H1 (cell line): ENCODE measurements at regions not wholly inside any gene's neighbourhood (a gene's known extent, or its start where the extent isn't known, plus 50 kb on each side); places are given as distances from the start of the nearest gene placed in this dataset.

Source experiments
- CTCF ChIA-PET: fragments of 300-600 bp; sonication (Branson Sonifier 250); formaldehyde crosslinking; loops from one replicate; lab custom pipeline; 2021; ENCODE audit not compliant: partially characterized antibody; lab: Charles Lee
- POLR2A ChIA-PET: fragments of 300-600 bp; sonication (Branson Sonifier 250); formaldehyde crosslinking; loops from one replicate; lab custom pipeline; 2021; ENCODE audit warnings: inconsistent platforms; ENCODE audit not compliant: partially characterized antibody; lab: Charles Lee
- DNase-seq, 2 experiments: peaks; one replicate each; pipeline versions ENCODE4 v3.0.0 to v3.0.0-alpha.2; 2010 to 2022; ENCODE audit warnings: low spot score in 2 of 2, low read depth in 1 of 2, mixed read lengths in 1 of 2
- FAIRE-seq: peaks from 2 replicates; lab custom pipeline; 2011; peaks lifted over from hg19 to GRCh38; lab: Jason Lieb, UNC
- H2AFZ ChIP-seq: 2 replicates; pipeline ENCODE4 v1.8.1; 2012; ENCODE audit warnings: low read length, inconsistent platforms
- H2AK5ac ChIP-seq: 2 replicates; pipeline ENCODE4 v1.6.1; 2013; ENCODE audit warnings: low read depth, low read length
- H2BK120ac ChIP-seq: replicated peaks from 2 replicates; pipeline ENCODE3; 2013; ENCODE audit warnings: low read depth, low read length, inconsistent platforms
- H2BK12ac ChIP-seq: 2 replicates; pipeline ENCODE4 v1.6.1; 2013; ENCODE audit warnings: low read depth, low read length
- H2BK15ac ChIP-seq: 2 replicates; pipeline ENCODE4 v1.6.1; 2013; ENCODE audit warnings: low read length
- H2BK20ac ChIP-seq: 2 replicates; pipeline ENCODE4 v1.6.1; 2013; ENCODE audit warnings: low read length
- H2BK5ac ChIP-seq: 2 replicates; pipeline ENCODE4 v1.6.1; 2013; ENCODE audit warnings: low read depth, low read length
- H3K14ac ChIP-seq: 2 replicates; pipeline ENCODE4 v1.6.1; 2013; ENCODE audit warnings: inconsistent platforms; ENCODE audit not compliant: insufficient read length
- H3K18ac ChIP-seq: 2 replicates; pipeline ENCODE4 v1.6.1; 2013; ENCODE audit warnings: low read length; ENCODE audit errors: extremely low read depth
- H3K23ac ChIP-seq: 2 replicates; pipeline ENCODE4 v1.6.1; 2013; ENCODE audit warnings: inconsistent platforms; ENCODE audit not compliant: insufficient read length
- H3K23me2 ChIP-seq: 2 replicates; pipeline ENCODE4 v1.6.1; 2013; ENCODE audit warnings: low read depth, low read length
- H3K27ac ChIP-seq: 2 replicates; pipeline ENCODE4 v1.6.1; 2011; ENCODE audit warnings: low read depth, low read length, inconsistent platforms
- H3K27me3 ChIP-seq, 4 experiments: replicated peaks in 1 of 4; 1 replicate in 1 of 4; 2 replicates in 3 of 4; pipeline versions ENCODE4 v1.6.1 to v1.8.1; 2011 to 2013; ENCODE audit warnings: low read length in 3 of 4, mild to moderate bottlenecking in 3 of 4, inconsistent platforms in 2 of 4, mixed read lengths in 2 of 4, moderate library complexity in 1 of 4; ENCODE audit not compliant: control insufficient read depth in 3 of 4, insufficient read depth in 3 of 4; ENCODE audit errors: extremely low read depth in 1 of 4
- H3K36me3 ChIP-seq, 4 experiments: 2 replicates each; pipeline versions ENCODE4 v1.6.1 to v1.8.1; 2011 to 2013; ENCODE audit warnings: mild to moderate bottlenecking in 4 of 4, low read length in 3 of 4, moderate library complexity in 2 of 4, control low read depth in 1 of 4, inconsistent platforms in 1 of 4; ENCODE audit not compliant: insufficient read depth in 4 of 4, control insufficient read depth in 2 of 4
- H3K4ac ChIP-seq: replicated peaks from 2 replicates; pipeline ENCODE3; 2013; ENCODE audit warnings: low read length, low read depth, mixed read lengths, inconsistent platforms; ENCODE audit not compliant: insufficient read length
- H3K4me1 ChIP-seq, 4 experiments: replicated peaks in 1 of 4; 1 replicate in 1 of 4; 2 replicates in 3 of 4; pipeline versions ENCODE4 v1.6.1 to v1.8.1; 2011 to 2013; ENCODE audit warnings: low read length in 3 of 4, inconsistent platforms in 2 of 4, mixed read lengths in 1 of 4; ENCODE audit not compliant: insufficient read depth in 4 of 4, control insufficient read depth in 3 of 4
- H3K4me2 ChIP-seq, 2 experiments: 2 replicates each; pipeline versions ENCODE4 v1.6.1 to v1.8.1; 2011 to 2013; ENCODE audit warnings: low read depth in 2 of 2, low read length in 2 of 2, control low read depth in 1 of 2, inconsistent platforms in 1 of 2, mild to moderate bottlenecking in 1 of 2; ENCODE audit not compliant: insufficient read depth in 1 of 2
- H3K4me3 ChIP-seq, 4 experiments: fragments of 200-600, 300-600 bp in 1 of 4; sonication (generic), shearing (Covaris generic), sonication (Bioruptor Twin) in 1 of 4; 2 replicates each; pipeline versions ENCODE4 v1.5.1 to v1.8.1; 2011 to 2016; ENCODE audit warnings: low read length in 4 of 4, low read depth in 3 of 4, control low read depth in 2 of 4, inconsistent platforms in 2 of 4, mild to moderate bottlenecking in 2 of 4, mixed read lengths in 1 of 4, moderate library complexity in 1 of 4; ENCODE audit not compliant: insufficient read depth in 2 of 4; ENCODE audit errors: extremely low read depth in 1 of 4
- H3K56ac ChIP-seq: replicated peaks from 2 replicates; pipeline ENCODE3; 2013; ENCODE audit warnings: low read depth, mild to moderate bottlenecking, mixed read lengths, low read length, inconsistent platforms; ENCODE audit not compliant: insufficient read length
- H3K79me1 ChIP-seq: 2 replicates; pipeline ENCODE4 v1.6.1; 2013; ENCODE audit warnings: low read depth, low read length, control low read depth
- H3K79me2 ChIP-seq, 2 experiments: 2 replicates each; pipeline versions ENCODE4 v1.6.1 to v1.8.1; 2012 to 2013; ENCODE audit warnings: low read length in 2 of 2, mild to moderate bottlenecking in 2 of 2, inconsistent platforms in 1 of 2; ENCODE audit not compliant: insufficient read depth in 2 of 2, control insufficient read depth in 1 of 2
- H3K9ac ChIP-seq, 4 experiments: replicated peaks in 1 of 4; 1 replicate in 1 of 4; 2 replicates in 3 of 4; pipeline versions ENCODE4 v1.6.1 to v1.8.1; 2011 to 2013; ENCODE audit warnings: low read depth in 3 of 4, low read length in 3 of 4, control low read depth in 2 of 4, mild to moderate bottlenecking in 2 of 4, moderate library complexity in 2 of 4, inconsistent platforms in 1 of 4; ENCODE audit errors: extremely low read depth in 1 of 4
- H3K9me3 ChIP-seq, 2 experiments: 2 replicates each; pipeline versions ENCODE4 v1.6.1 to v1.8.1; 2012 to 2013; ENCODE audit warnings: mild to moderate bottlenecking in 2 of 2, moderate library complexity in 2 of 2, control low read depth in 1 of 2, inconsistent platforms in 1 of 2, low read depth in 1 of 2, low read length in 1 of 2, mixed read lengths in 1 of 2; ENCODE audit not compliant: insufficient read depth in 2 of 2
- H4K20me1 ChIP-seq, 2 experiments: replicated peaks in 1 of 2; 2 replicates each; pipeline versions ENCODE3 to v1.8.1; 2011 to 2013; ENCODE audit warnings: inconsistent platforms in 2 of 2, low read length in 2 of 2, mild to moderate bottlenecking in 1 of 2; ENCODE audit not compliant: insufficient read depth in 2 of 2, control insufficient read depth in 1 of 2
- H4K5ac ChIP-seq: 2 replicates; pipeline ENCODE4 v1.6.1; 2013; ENCODE audit warnings: low read length, low read depth, mixed read lengths, inconsistent platforms; ENCODE audit not compliant: insufficient read length
- H4K8ac ChIP-seq: 2 replicates; pipeline ENCODE4 v1.8.0; 2013; ENCODE audit warnings: mild to moderate bottlenecking, moderate library complexity, low read length, inconsistent platforms; ENCODE audit not compliant: insufficient read depth; ENCODE audit errors: extremely low read depth
- H4K91ac ChIP-seq: replicated peaks from 2 replicates; pipeline ENCODE3; 2013; ENCODE audit warnings: low read length, mixed read lengths, inconsistent platforms; ENCODE audit not compliant: insufficient read length
- CREB1 ChIP-seq: IDR thresholded peaks from 2 replicates; pipeline ENCODE4 v1.6.1; 2012; ENCODE audit warnings: inconsistent platforms
- GABPA ChIP-seq: IDR thresholded peaks from 2 replicates; pipeline ENCODE4 v1.6.1; 2011; ENCODE audit warnings: mild to moderate bottlenecking, low read length, moderate library complexity, borderline replicate concordance; ENCODE audit not compliant: insufficient read depth
- KDM1A ChIP-seq: fragments of 200-600, 300-600 bp; sonication (generic); IDR thresholded peaks from 2 replicates; pipeline ENCODE4 v1.7.1; 2016; ENCODE audit warnings: mild to moderate bottlenecking, low read length, borderline replicate concordance
- NANOG ChIP-seq: IDR thresholded peaks from 2 replicates; pipeline ENCODE4 v1.6.1; 2011; ENCODE audit warnings: low read length, low read depth, mild to moderate bottlenecking, inconsistent platforms; ENCODE audit not compliant: insufficient read depth, poor library complexity, severe bottlenecking
- SIN3A ChIP-seq, 2 experiments: IDR thresholded peaks in 1 of 2; conservative IDR thresholded peaks in 1 of 2; 2 replicates each; pipeline ENCODE4 v1.6.1; 2011 to 2012; ENCODE audit warnings: low read length in 2 of 2, improper control_type of control experiment in 1 of 2, low read depth in 1 of 2, mild to moderate bottlenecking in 1 of 2
- TAF7 ChIP-seq: optimal IDR thresholded peaks from 2 replicates; pipeline ENCODE3; 2011; ENCODE audit warnings: low read depth, mild to moderate bottlenecking, inconsistent platforms, low read length, moderate library complexity, borderline replicate concordance
- TBP ChIP-seq: IDR thresholded peaks from 2 replicates; pipeline ENCODE4 v1.6.1; 2011; ENCODE audit warnings: low read depth, low read length, improper control_type of control experiment
- YY1 ChIP-seq: IDR thresholded peaks from 2 replicates; pipeline ENCODE4 v1.6.1; 2011; ENCODE audit warnings: low read depth, mild to moderate bottlenecking, low read length
- WGBS, 2 experiments: shearing (Covaris generic) in 1 of 2; methylation state at CpG; one replicate each; pipeline versions ENCODE4 v1.1.6 to v1.1.7; 2013 to 2015; ENCODE audit warnings: low lambda C conversion rate in 2 of 2, mixed read lengths in 2 of 2, inconsistent platforms in 1 of 2, low coverage in 1 of 2, missing lambda C conversion rate in 1 of 2; ENCODE audit not compliant: insufficient replicate concordance in 2 of 2, insufficient coverage in 1 of 2, insufficient read length in 1 of 2; ENCODE audit errors: extremely low coverage in 1 of 2, missing lambda C conversion rate in 1 of 2; 5-methylcytosine and 5-hydroxymethylcytosine counted together
- TF ChIP-seq, protein P1 (sequence below): IDR thresholded peaks from 2 replicates; pipeline ENCODE4 v1.6.1; 2011; ENCODE audit warnings: low read length, improper control_type of control experiment
- TF ChIP-seq, protein P2 (sequence below): IDR thresholded peaks from 2 replicates; pipeline ENCODE4 v1.6.1; 2012; ENCODE audit warnings: inconsistent platforms

DNA sequence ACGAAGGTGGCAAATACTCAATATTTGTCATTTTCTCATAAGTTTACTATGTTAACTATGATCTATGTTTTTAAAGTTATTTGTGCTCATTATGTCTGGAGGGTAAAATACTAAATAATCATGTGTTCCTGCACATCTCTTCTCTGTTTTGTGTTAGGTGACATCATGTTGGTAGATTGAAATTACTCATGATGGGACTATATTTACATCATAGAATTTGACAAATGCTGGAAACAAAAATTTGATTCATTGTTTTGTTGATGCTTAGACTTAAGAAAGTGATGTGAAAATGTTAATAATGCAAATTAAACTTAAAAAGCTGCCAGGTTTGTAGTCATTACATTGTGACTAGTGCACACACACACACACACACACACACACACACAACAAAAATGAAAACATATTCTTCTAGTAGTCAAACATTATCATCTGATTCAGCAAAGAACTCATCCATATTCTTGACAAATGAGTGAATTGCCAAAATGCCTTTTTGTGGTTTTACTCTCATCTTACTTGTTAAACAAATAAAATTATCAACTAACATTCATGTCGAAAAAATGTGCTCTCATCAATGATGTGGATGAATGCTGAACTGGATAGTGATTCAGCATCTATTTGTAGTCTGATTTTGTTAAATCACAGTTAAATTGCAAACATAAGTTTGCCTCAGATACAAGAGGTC lies 870.7 kb downstream of the BRINP3 start:
- Histone ChIP-seq H3K23me2 (no peaks in the 10 kb centered on the region), H2AK5ac (no peak overlapping the region), H4K20me1 (no peaks in the 10 kb centered on the region), H3K4me1 (no peaks in the 10 kb centered on the region), H3K56ac (no peak overlapping the region), H3K9ac (no peak overlapping the region), H2BK15ac (no peak overlapping the region), H4K8ac (no peak overlapping the region), H3K4me3 (no peak overlapping the region), H3K27me3 (no peaks in the 10 kb centered on the region), H2BK20ac (no peak overlapping the region), H2AFZ (no peak overlapping the region), H4K91ac (no peak overlapping the region), H3K23ac (no peak overlapping the region), H2BK5ac (no peak overlapping the region), H2BK12ac (no peak overlapping the region), H3K4ac (no peak overlapping the region), H3K27ac (no peak overlapping the region), H2BK120ac (no peak overlapping the region), H3K79me2 (no peaks in the 10 kb centered on the region), H3K36me3 (no peaks in the 10 kb centered on the region), H3K18ac (no peak overlapping the region), H3K4me2 (no peak overlapping the region), H4K5ac (no peak overlapping the region), H3K9me3 (no peaks in the 10 kb centered on the region), H3K14ac (no peak overlapping the region), H3K79me1 (no peaks in the 10 kb centered on the region)
- POLR2A ChIA-PET: no interaction called here
- CTCF ChIA-PET: no interaction called here
- TF ChIP-seq GABPA (no peak), KDM1A (no peak), NANOG (no peak), TBP (no peak), YY1 (no peak), CREB1 (no peak), SIN3A (conservative IDR thresholded peaks at IDR 0.05 in 1 of 2, IDR thresholded peaks at IDR 0.05 in 1 of 2; ENCODE audit: low read depth in 1 of 2, low read length in 2 of 2) (no peak), TAF7 (no peak)
- TF ChIP-seq, protein P1, sequence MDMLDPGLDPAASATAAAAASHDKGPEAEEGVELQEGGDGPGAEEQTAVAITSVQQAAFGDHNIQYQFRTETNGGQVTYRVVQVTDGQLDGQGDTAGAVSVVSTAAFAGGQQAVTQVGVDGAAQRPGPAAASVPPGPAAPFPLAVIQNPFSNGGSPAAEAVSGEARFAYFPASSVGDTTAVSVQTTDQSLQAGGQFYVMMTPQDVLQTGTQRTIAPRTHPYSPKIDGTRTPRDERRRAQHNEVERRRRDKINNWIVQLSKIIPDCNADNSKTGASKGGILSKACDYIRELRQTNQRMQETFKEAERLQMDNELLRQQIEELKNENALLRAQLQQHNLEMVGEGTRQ: no peak
- TF ChIP-seq, protein P2, sequence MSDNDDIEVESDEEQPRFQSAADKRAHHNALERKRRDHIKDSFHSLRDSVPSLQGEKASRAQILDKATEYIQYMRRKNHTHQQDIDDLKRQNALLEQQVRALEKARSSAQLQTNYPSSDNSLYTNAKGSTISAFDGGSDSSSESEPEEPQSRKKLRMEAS: no peak
- 87% methylated on average over 2 of the region's 2 CpGs; no CpG with 5 or more reads in 1 of the 2 experiments for WGBS, 2 experiments
- FAIRE-seq (no peak), DNase-seq (no peak)
